Keratinocyte (primary cell): ENCODE measurements at regions not wholly inside any gene's neighbourhood (a gene's known extent, or its start where the extent isn't known, plus 50 kb on each side); places are given as distances from the start of the nearest gene placed in this dataset.

ENCODE experiments used
- DNase-seq: peaks from one replicate; pipeline ENCODE4 v3.0.0-alpha.2; 2011; ENCODE audit warnings: low read depth, missing footprints, low spot score
- FAIRE-seq: peaks from 2 replicates; lab custom pipeline; 2011; peaks lifted over from hg19 to GRCh38; lab: Jason Lieb, UNC
- H2AFZ ChIP-seq: 2 replicates; pipeline ENCODE4 v1.6.0; 2012; ENCODE audit warnings: low read length, control low read depth, inconsistent platforms; ENCODE audit not compliant: control insufficient read depth
- H3K27ac ChIP-seq: 2 replicates; pipeline ENCODE4 v1.5.1; 2011; ENCODE audit warnings: low read length; ENCODE audit not compliant: control insufficient read depth, insufficient read depth
- H3K27me3 ChIP-seq: 3 replicates; pipeline ENCODE4 v1.6.0; 2011; ENCODE audit warnings: low read length; ENCODE audit not compliant: control insufficient read depth, insufficient read depth; ENCODE audit errors: extremely low read depth
- H3K36me3 ChIP-seq, 2 experiments: 2 replicates in 1 of 2; 3 replicates in 1 of 2; pipeline ENCODE4 v1.5.1; 2011; ENCODE audit warnings: low read length in 2 of 2, mild to moderate bottlenecking in 1 of 2; ENCODE audit not compliant: control insufficient read depth in 2 of 2, insufficient read depth in 2 of 2; ENCODE audit errors: extremely low read depth in 1 of 2
- H3K4me1 ChIP-seq: 3 replicates; pipeline ENCODE4 v1.5.1; 2011; ENCODE audit warnings: low read length; ENCODE audit not compliant: control insufficient read depth, insufficient read depth; ENCODE audit errors: extremely low read depth
- H3K4me2 ChIP-seq: 3 replicates; pipeline ENCODE4 v1.6.0; 2011; ENCODE audit warnings: low read depth, low read length; ENCODE audit not compliant: control insufficient read depth, insufficient read depth; ENCODE audit errors: extremely low read depth
- H3K4me3 ChIP-seq, 3 experiments: fragments of 200-600 bp in 1 of 3; sonication (generic) in 1 of 3; 2 replicates in 2 of 3; 3 replicates in 1 of 3; pipeline ENCODE4 v1.5.1; 2011 to 2016; ENCODE audit warnings: low read length in 3 of 3, mild to moderate bottlenecking in 3 of 3, control low read depth in 2 of 3, inconsistent platforms in 1 of 3, low read depth in 1 of 3, mixed read lengths in 1 of 3, mixed run types in 1 of 3, moderate library complexity in 1 of 3; ENCODE audit not compliant: control insufficient read depth in 2 of 3, insufficient read depth in 2 of 3; ENCODE audit errors: extremely low read depth in 1 of 3
- H3K79me2 ChIP-seq: 2 replicates; pipeline ENCODE4 v1.6.0; 2012; ENCODE audit warnings: low read length; ENCODE audit not compliant: control insufficient read depth, insufficient read depth
- H3K9ac ChIP-seq: 3 replicates; pipeline ENCODE4 v1.6.0; 2011; ENCODE audit warnings: low read length; ENCODE audit not compliant: control insufficient read depth, insufficient read depth; ENCODE audit errors: extremely low read depth
- H3K9me1 ChIP-seq: 3 replicates; pipeline ENCODE4 v1.6.0; 2011; ENCODE audit warnings: low read length; ENCODE audit not compliant: control insufficient read depth, insufficient read depth; ENCODE audit errors: extremely low read depth
- H3K9me3 ChIP-seq: 2 replicates; pipeline ENCODE4 v1.5.1; 2012; ENCODE audit warnings: low read depth, low read length; ENCODE audit not compliant: control insufficient read depth
- H4K20me1 ChIP-seq: 3 replicates; pipeline ENCODE4 v1.6.0; 2011; ENCODE audit warnings: low read length; ENCODE audit not compliant: control insufficient read depth, insufficient read depth; ENCODE audit errors: extremely low read depth
- CTCF ChIP-seq, 3 experiments: IDR thresholded peaks in 1 of 3; conservative IDR thresholded peaks in 1 of 3; optimal IDR thresholded peaks in 1 of 3; 2 replicates in 2 of 3; 3 replicates in 1 of 3; pipeline versions ENCODE3 to v1.5.1; 2011; ENCODE audit warnings: low read length in 3 of 3, mild to moderate bottlenecking in 3 of 3, moderate library complexity in 2 of 3, control low read depth in 1 of 3, inconsistent platforms in 1 of 3; ENCODE audit not compliant: insufficient read depth in 2 of 3; ENCODE audit errors: extremely low read depth in 1 of 3
- EZH2 ChIP-seq: IDR thresholded peaks from one replicate; pipeline ENCODE4 v1.6.1; 2012; ENCODE audit warnings: inconsistent platforms, mild to moderate bottlenecking, low read length, moderate library complexity
- dilution Hi-C: fragments of 300-500 bp; cut with MboI; formaldehyde crosslinking; loops from one replicate; pipeline ENCODE4 v1.7.0; 2020; ENCODE audit warnings: low sequenced_read_pairs; ENCODE audit not compliant: extremely low pct_ligation_motif_present

- DNase-seq (no peak), FAIRE-seq (no peak)
- TF ChIP-seq CTCF (optimal IDR thresholded peaks at IDR 0.05 in 1 of 3, IDR thresholded peaks at IDR 0.05 in 1 of 3, conservative IDR thresholded peaks at IDR 0.05 in 1 of 3; ENCODE audit: extremely low read depth in 1 of 3, insufficient read depth in 2 of 3, low read length in 3 of 3), result no peak
- no peak for TF ChIP-seq EZH2
- dilution Hi-C loops, result no loop called here
- Histone ChIP-seq H3K9me3 (no peaks in the 10 kb centered on the region), H2AFZ (no peak overlapping the region), H3K4me1 (peaks cover 20% of the 10 kb centered on the region), H3K79me2 (no peaks in the 10 kb centered on the region), H3K36me3 (no peaks in the 10 kb centered on the region), H4K20me1 (no peaks in the 10 kb centered on the region), H3K4me3 (no peak overlapping the region), H3K9ac (no peak overlapping the region), H3K27ac (no peak overlapping the region), H3K27me3 (no peaks in the 10 kb centered on the region), H3K4me2 (no peak overlapping the region), H3K9me1 (no peaks in the 10 kb centered on the region)
These were observed 474.7 kb downstream of the LMO4 start for GRCh38 chr1:87803375-87803774.

- Histone ChIP-seq H3K4me3 (no peak overlapping the region), H3K27ac (no peak overlapping the region), H3K4me2 (no peak overlapping the region), H3K9ac (no peak overlapping the region), H3K9me3 (no peaks in the 10 kb centered on the region), H4K20me1 (no peaks in the 10 kb centered on the region), H3K36me3 (no peaks in the 10 kb centered on the region), H3K9me1 (no peaks in the 10 kb centered on the region), H2AFZ (no peak overlapping the region), H3K79me2 (no peaks in the 10 kb centered on the region), H3K4me1 (peaks cover 20% of the 10 kb centered on the region), H3K27me3 (no peaks in the 10 kb centered on the region)
- FAIRE-seq (no peak), DNase-seq (no peak)
- TF ChIP-seq CTCF (optimal IDR thresholded peaks at IDR 0.05 in 1 of 3, IDR thresholded peaks at IDR 0.05 in 1 of 3, conservative IDR thresholded peaks at IDR 0.05 in 1 of 3; ENCODE audit: extremely low read depth in 1 of 3, insufficient read depth in 2 of 3, low read length in 3 of 3), result no peak
- TF ChIP-seq EZH2, result no peak
- dilution Hi-C loops, result no loop called here
These were observed 475.4 kb downstream of the LMO4 start for GRCh38 chr1:87804128-87804527.
